ENCODE measurements at regions not wholly inside any gene's neighbourhood (a gene's known extent, or its start where the extent isn't known, plus 50 kb on each side); places are given as distances from the start of the nearest gene placed in this dataset.
"Not testable (repeated sequence)": the region's sequence is repeated elsewhere in the genome, so short reads cannot be mapped to it uniquely, and the experiment has no call there.

GRCh38 chr2:210964141-210964764, 407.9 kb downstream of the CPS1 start:
- 88 to 89% methylated on average over 2 of the region's 2 CpGs for WGBS, 2 donors
- no peaks in the 10 kb centered on the region for H3K9me3 ChIP-seq

DNA sequence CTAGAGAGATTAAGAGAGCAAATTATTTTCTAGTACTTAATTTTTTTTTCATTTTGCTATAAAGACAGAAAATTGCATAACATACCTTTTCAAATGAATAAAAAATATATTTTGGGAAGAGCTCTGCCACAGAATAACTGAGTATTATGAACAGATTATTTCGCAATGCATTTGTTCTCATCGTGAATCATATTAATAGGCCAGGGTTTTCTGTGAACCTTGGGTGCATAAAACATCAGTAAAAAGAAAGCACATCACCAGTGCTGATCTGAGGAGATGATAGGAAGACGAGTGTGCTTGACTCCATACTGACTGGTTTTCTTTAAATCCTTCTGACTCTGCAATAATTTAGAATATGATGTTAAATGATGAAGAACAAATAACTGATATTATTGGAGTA, 409.1 kb downstream of the CPS1 start:
- no peak overlapping the region for H3K4me3 ChIP-seq
- WGBS, 2 donors, result 71 to 79% methylated on average over 3 of the region's 3 CpGs
- no peak overlapping the region for H3K27ac ChIP-seq
- no peaks in the 10 kb centered on the region for H3K9me3 ChIP-seq
- TF ChIP-seq POLR2A (IDR thresholded peaks at IDR 0.05), result no peak
- TF ChIP-seq CTCF (IDR thresholded peaks at IDR 0.05), result no peak
- no peak for TF ChIP-seq EP300 (IDR thresholded peaks at IDR 0.05)
- no peaks in the 10 kb centered on the region for H3K27me3 ChIP-seq
- H3K4me1 ChIP-seq, result no peaks in the 10 kb centered on the region
- H3K36me3 ChIP-seq, result no peaks in the 10 kb centered on the region
- DNase-seq (ENCODE audit: low spot score in 2 of 2), result no peak

More at GRCh38 chr2:210964141-210964764, 407.9 kb downstream of the CPS1 start:
- no peaks in the 10 kb centered on the region for H3K36me3 ChIP-seq
- no peak overlapping the region for H3K27ac ChIP-seq
- H3K4me3 ChIP-seq, result no peak overlapping the region
- H3K27me3 ChIP-seq, result no peaks in the 10 kb centered on the region
- DNase-seq (ENCODE audit: low spot score in 2 of 2), result no peak
- no peaks in the 10 kb centered on the region for H3K4me1 ChIP-seq
- TF ChIP-seq POLR2A (IDR thresholded peaks at IDR 0.05) (no peak), EP300 (IDR thresholded peaks at IDR 0.05) (no peak), CTCF (IDR thresholded peaks at IDR 0.05) (no peak)

- no peak overlapping the region for H3K27ac ChIP-seq
- no peak overlapping the region for H3K4me3 ChIP-seq
- H3K36me3 ChIP-seq, result no peaks in the 10 kb centered on the region
- H3K4me1 ChIP-seq, result no peaks in the 10 kb centered on the region
- WGBS, 2 donors, result 75 to 81% methylated on average over 2 of the region's 2 CpGs
- DNase-seq (ENCODE audit: low spot score in 2 of 2), result no peak
- no peaks in the 10 kb centered on the region for H3K27me3 ChIP-seq
- no peak for TF ChIP-seq CTCF (IDR thresholded peaks at IDR 0.05)
- TF ChIP-seq POLR2A (IDR thresholded peaks at IDR 0.05), result no peak
- no peak for TF ChIP-seq EP300 (IDR thresholded peaks at IDR 0.05)
- H3K9me3 ChIP-seq, result no peaks in the 10 kb centered on the region
Observed at GRCh38 chr2:210966330-210966729, 409.9 kb downstream of the CPS1 start.

- TF ChIP-seq EP300 (IDR thresholded peaks at IDR 0.05) (no peak), CTCF (IDR thresholded peaks at IDR 0.05) (no peak), POLR2A (IDR thresholded peaks at IDR 0.05) (no peak)
- Histone ChIP-seq H3K27me3 (no peaks in the 10 kb centered on the region), H3K9me3 (no peaks in the 10 kb centered on the region), H3K36me3 (no peaks in the 10 kb centered on the region), H3K4me1 (no peaks in the 10 kb centered on the region), H3K4me3 (no peak overlapping the region), H3K27ac (no peak overlapping the region)
- no peak for DNase-seq (ENCODE audit: low spot score in 2 of 2)
- 79 to 81% methylated on average over 1 of the region's 1 CpG for WGBS, 2 donors
Observed at GRCh38 chr2:210971431-210971830, 415.0 kb downstream of the CPS1 start.

- H3K27ac ChIP-seq; H3K36me3 ChIP-seq; H3K4me1 ChIP-seq; H3K4me3 ChIP-seq; H3K27me3 ChIP-seq; DNase-seq (ENCODE audit: low spot score in 2 of 2): not testable (repeated sequence)
- peaks cover 0 to 30% (median 0%) of the 10 kb centered on the region in 4 donors for H3K9me3 ChIP-seq
- 70 to 77% methylated on average over 5 of the region's 5 CpGs for WGBS, 2 donors
Observed at GRCh38 chr2:210986806-210987205, 430.4 kb downstream of the CPS1 start.

DNA sequence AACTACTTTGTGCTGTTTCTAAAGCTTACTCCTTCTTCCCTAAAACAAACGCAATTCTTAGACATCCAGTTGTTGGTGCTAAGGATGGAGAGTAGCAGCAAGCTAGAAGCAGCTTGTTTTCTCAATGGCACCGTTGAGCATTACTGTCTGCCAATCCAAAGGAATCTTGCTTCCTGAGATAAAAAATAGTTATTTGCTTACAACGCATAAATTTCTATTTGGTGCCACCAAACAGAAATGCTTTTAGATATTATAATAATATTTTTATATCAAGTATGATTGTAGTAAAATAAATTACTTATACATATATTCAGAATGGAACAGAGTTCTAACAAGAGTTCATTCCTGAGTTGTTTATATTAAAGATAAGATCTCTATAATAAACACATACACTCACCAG, 434.7 kb downstream of the CPS1 start:
- no peaks in the 10 kb centered on the region for H3K27me3 ChIP-seq
- H3K4me3 ChIP-seq, result no peak overlapping the region
- no peaks in the 10 kb centered on the region for H3K4me1 ChIP-seq
- no peak overlapping the region for H3K27ac ChIP-seq
- TF ChIP-seq EP300 (IDR thresholded peaks at IDR 0.05), result no peak
- no peak for DNase-seq (ENCODE audit: low spot score in 2 of 2)
- H3K9me3 ChIP-seq, result peaks cover 0 to 35% (median 3%) of the 10 kb centered on the region in 4 donors
- 59 to 70% methylated on average over 3 of the region's 3 CpGs for WGBS, 2 donors
- H3K36me3 ChIP-seq, result no peaks in the 10 kb centered on the region
